ENCODE measurements at regions not wholly inside any gene's neighbourhood (a gene's known extent, or its start where the extent isn't known, plus 50 kb on each side); places are given as distances from the start of the nearest gene placed in this dataset.

GRCh38 chr2:188835821-188836220 is 138.4 kb upstream of the COL3A1 start:
- TF ChIP-seq ZNF121 (CRISPR knock-in tag; IDR thresholded peaks at IDR 0.05) (no peak), TCF7 (CRISPR knock-in tag; IDR thresholded peaks at IDR 0.05; ENCODE audit: low read depth) (no peak), SMAD3 (CRISPR knock-in tag; IDR thresholded peaks at IDR 0.05; ENCODE audit: borderline replicate concordance) (no peak), ZBTB21 (CRISPR knock-in tag; IDR thresholded peaks at IDR 0.05; ENCODE audit: borderline replicate concordance) (no peak), CTCF (IDR thresholded peaks at IDR 0.05) (no peak), USF2 (CRISPR knock-in tag; IDR thresholded peaks at IDR 0.05) (no peak), CREB1 (CRISPR knock-in tag; IDR thresholded peaks at IDR 0.05) (no peak), ESRRA (CRISPR knock-in tag; IDR thresholded peaks at IDR 0.05; ENCODE audit: borderline replicate concordance) (no peak), NR2C2 (CRISPR knock-in tag; IDR thresholded peaks at IDR 0.05) (no peak)

Data from WTC11 (cell line).